Endodermal cell (in vitro differentiated cells): ENCODE measurements at regions not wholly inside any gene's neighbourhood (a gene's known extent, or its start where the extent isn't known, plus 50 kb on each side); places are given as distances from the start of the nearest gene placed in this dataset.

ENCODE experiments used
- DNase-seq: peaks from one replicate; pipeline ENCODE4 v3.0.0-alpha.2; 2017
- H3K27ac ChIP-seq: 2 replicates; pipeline ENCODE4 v1.5.1; 2013; ENCODE audit warnings: mild to moderate bottlenecking, low read depth, low read length, moderate library complexity
- H3K27me3 ChIP-seq: 2 replicates; pipeline ENCODE4 v1.6.1; 2013; ENCODE audit warnings: mild to moderate bottlenecking, low read length, moderate library complexity; ENCODE audit not compliant: insufficient read depth, control insufficient read depth, poor library complexity, severe bottlenecking
- H3K36me3 ChIP-seq: 2 replicates; pipeline ENCODE4 v1.7.0; 2013; ENCODE audit warnings: mild to moderate bottlenecking, low read length, moderate library complexity; ENCODE audit not compliant: control insufficient read depth, insufficient read depth
- H3K4me1 ChIP-seq: one replicate; pipeline ENCODE4 v1.7.0; 2013; ENCODE audit warnings: low read length; ENCODE audit not compliant: control insufficient read depth, insufficient read depth
- H3K4me3 ChIP-seq: 2 replicates; pipeline ENCODE4 v1.5.1; 2013; ENCODE audit warnings: mild to moderate bottlenecking, low read length, moderate library complexity
- H3K9ac ChIP-seq: 2 replicates; pipeline ENCODE4 v1.6.1; 2013; ENCODE audit warnings: mild to moderate bottlenecking, low read length, moderate library complexity; ENCODE audit not compliant: poor library complexity, severe bottlenecking; ENCODE audit errors: extremely low read depth
- H3K9me3 ChIP-seq: 2 replicates; pipeline ENCODE4 v1.6.1; 2013; ENCODE audit warnings: mild to moderate bottlenecking, low read length, moderate library complexity; ENCODE audit not compliant: control insufficient read depth
- H3K27ac Mint-ChIP-seq: 2 replicates; pipeline ENCODE4 v1.8.0; 2020; ENCODE audit warnings: mixed read lengths
- H3K27me3 Mint-ChIP-seq: 2 replicates; pipeline ENCODE4 v1.8.0; 2021; ENCODE audit warnings: mild to moderate bottlenecking, mixed read lengths; ENCODE audit not compliant: insufficient read depth
- H3K36me3 Mint-ChIP-seq: 2 replicates; pipeline ENCODE4 v1.8.0; 2020; ENCODE audit warnings: low read depth, mixed read lengths
- H3K4me1 Mint-ChIP-seq: 2 replicates; pipeline ENCODE4 v1.8.0; 2020; ENCODE audit warnings: mixed read lengths
- H3K4me3 Mint-ChIP-seq: 2 replicates; pipeline ENCODE4 v1.8.0; 2020; ENCODE audit warnings: mild to moderate bottlenecking, moderate library complexity, mixed read lengths
- H3K9me3 Mint-ChIP-seq: 2 replicates; pipeline ENCODE4 v1.8.0; 2020; ENCODE audit warnings: mild to moderate bottlenecking, mixed read lengths
- WGBS, 2 experiments: methylation state at CpG; one replicate each; pipeline versions ENCODE4 v1.1.5 to v1.1.7; 2013; ENCODE audit warnings: missing lambda C conversion rate in 2 of 2, mixed read lengths in 1 of 2; ENCODE audit not compliant: insufficient coverage in 1 of 2, insufficient read length in 1 of 2; 5-methylcytosine and 5-hydroxymethylcytosine counted together
- TF ChIP-seq, protein P1 (sequence below): fragments of 200-600 bp; sonication (generic); conservative IDR thresholded peaks from 2 replicates; pipeline ENCODE4 v1.5.0; 2021; ENCODE audit warnings: antibody characterized with exemption, mild to moderate bottlenecking

DNA sequence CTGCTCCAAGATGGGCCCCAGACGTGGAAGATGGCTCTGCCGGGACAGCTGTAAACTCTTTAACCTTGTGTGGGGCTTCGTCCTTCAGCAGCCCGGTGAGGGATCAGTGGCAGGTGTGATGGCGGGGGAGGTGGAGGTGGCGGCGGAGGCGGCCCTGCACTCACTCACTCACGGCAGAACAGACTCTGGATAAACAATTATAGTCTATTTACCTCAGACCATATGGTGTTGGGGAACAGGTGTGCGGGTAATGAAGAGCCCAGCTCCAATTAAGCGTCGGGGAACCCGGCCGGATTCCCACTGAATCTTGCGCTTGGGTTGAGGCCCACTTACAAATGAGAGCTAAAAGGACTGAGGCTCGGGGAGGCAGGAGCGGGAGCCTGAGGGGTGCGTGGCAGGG, 104.3 kb upstream of the SDK2 start:
- Histone ChIP-seq H3K4me3 (no peak overlapping the region), H3K27ac (no peak overlapping the region), H3K36me3 (no peaks in the 10 kb centered on the region), H3K27me3 (no peaks in the 10 kb centered on the region), H3K9me3 (no peaks in the 10 kb centered on the region), H3K4me1 (no peaks in the 10 kb centered on the region), H3K9ac (no peak overlapping the region)
- H3K36me3 Mint-ChIP-seq = no peaks in the 10 kb centered on the region
- 91 to 93% methylated on average over 11 to 17 of the region's 18 CpGs for WGBS, 2 experiments
- TF ChIP-seq, protein P1, sequence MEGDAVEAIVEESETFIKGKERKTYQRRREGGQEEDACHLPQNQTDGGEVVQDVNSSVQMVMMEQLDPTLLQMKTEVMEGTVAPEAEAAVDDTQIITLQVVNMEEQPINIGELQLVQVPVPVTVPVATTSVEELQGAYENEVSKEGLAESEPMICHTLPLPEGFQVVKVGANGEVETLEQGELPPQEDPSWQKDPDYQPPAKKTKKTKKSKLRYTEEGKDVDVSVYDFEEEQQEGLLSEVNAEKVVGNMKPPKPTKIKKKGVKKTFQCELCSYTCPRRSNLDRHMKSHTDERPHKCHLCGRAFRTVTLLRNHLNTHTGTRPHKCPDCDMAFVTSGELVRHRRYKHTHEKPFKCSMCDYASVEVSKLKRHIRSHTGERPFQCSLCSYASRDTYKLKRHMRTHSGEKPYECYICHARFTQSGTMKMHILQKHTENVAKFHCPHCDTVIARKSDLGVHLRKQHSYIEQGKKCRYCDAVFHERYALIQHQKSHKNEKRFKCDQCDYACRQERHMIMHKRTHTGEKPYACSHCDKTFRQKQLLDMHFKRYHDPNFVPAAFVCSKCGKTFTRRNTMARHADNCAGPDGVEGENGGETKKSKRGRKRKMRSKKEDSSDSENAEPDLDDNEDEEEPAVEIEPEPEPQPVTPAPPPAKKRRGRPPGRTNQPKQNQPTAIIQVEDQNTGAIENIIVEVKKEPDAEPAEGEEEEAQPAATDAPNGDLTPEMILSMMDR = no peak
- H3K4me3 Mint-ChIP-seq = no peak overlapping the region
- H3K27me3 Mint-ChIP-seq = peaks cover 13% of the 10 kb centered on the region
- no peaks in the 10 kb centered on the region for H3K9me3 Mint-ChIP-seq
- no peak for DNase-seq
- no peak overlapping the region for H3K27ac Mint-ChIP-seq
- H3K4me1 Mint-ChIP-seq = peaks cover 7% of the 10 kb centered on the region

DNA sequence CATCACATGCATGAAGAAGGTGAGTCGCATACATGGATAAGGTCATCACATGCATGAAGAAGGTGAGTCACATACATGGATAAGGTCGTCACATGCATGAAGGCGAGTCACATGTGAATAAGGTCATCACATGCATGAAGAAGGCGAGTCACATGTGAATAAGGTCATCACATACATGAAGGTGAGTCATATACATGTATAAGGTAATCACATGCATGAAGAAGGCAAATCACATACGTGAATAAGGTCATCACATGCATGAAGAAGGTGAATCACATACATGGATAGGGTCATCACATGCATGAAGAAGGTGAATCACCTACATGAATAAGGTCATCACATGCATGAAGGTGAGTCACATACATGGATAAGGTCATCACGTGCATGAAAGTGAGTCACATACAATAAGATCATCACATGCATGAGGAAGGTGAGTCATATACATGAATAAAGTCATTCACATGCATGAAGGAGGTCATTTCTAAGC, 105.1 kb upstream of the SDK2 start:
- Mint-ChIP-seq H3K27me3 (peaks cover 13% of the 10 kb centered on the region), H3K4me3 (no peak overlapping the region), H3K27ac (no peak overlapping the region), H3K9me3 (no peaks in the 10 kb centered on the region), H3K4me1 (peaks cover 7% of the 10 kb centered on the region), H3K36me3 (no peaks in the 10 kb centered on the region)
- no peak overlapping the region for H3K9ac ChIP-seq
- H3K27me3 ChIP-seq = no peaks in the 10 kb centered on the region
- TF ChIP-seq, protein P1 = no peak
- DNase-seq = no peak
- no peaks in the 10 kb centered on the region for H3K4me1 ChIP-seq
- H3K27ac ChIP-seq = no peak overlapping the region
- 90 to 100% methylated on average over 6 of the region's 6 CpGs for WGBS, 2 experiments
- H3K36me3 ChIP-seq = no peaks in the 10 kb centered on the region
- H3K4me3 ChIP-seq = no peak overlapping the region
- H3K9me3 ChIP-seq = no peaks in the 10 kb centered on the region

GRCh38 chr17:73749928-73750605, 105.8 kb upstream of the SDK2 start:
- Mint-ChIP-seq H3K27ac (no peak overlapping the region), H3K36me3 (no peaks in the 10 kb centered on the region), H3K9me3 (no peaks in the 10 kb centered on the region), H3K4me3 (no peak overlapping the region), H3K27me3 (peaks cover 18% of the 10 kb centered on the region), H3K4me1 (peaks cover 7% of the 10 kb centered on the region)
- Histone ChIP-seq H3K9ac (no peak overlapping the region), H3K27me3 (no peaks in the 10 kb centered on the region), H3K36me3 (no peaks in the 10 kb centered on the region), H3K27ac (no peak overlapping the region), H3K4me3 (no peak overlapping the region), H3K9me3 (no peaks in the 10 kb centered on the region), H3K4me1 (no peaks in the 10 kb centered on the region)
- TF ChIP-seq, protein P1 = no peak
- 93 to 95% methylated on average over 13 to 16 of the region's 16 CpGs for WGBS, 2 experiments
- no peak for DNase-seq
